ENCODE measurements at regions not wholly inside any gene's neighbourhood (a gene's known extent, or its start where the extent isn't known, plus 50 kb on each side); places are given as distances from the start of the nearest gene placed in this dataset.

- Histone ChIP-seq H3K36me3 (no peaks in the 10 kb centered on the region), H3K4me1 (no peaks in the 10 kb centered on the region), H3K27ac (no peak overlapping the region), H3K9me3 (no peaks in the 10 kb centered on the region), H3K4me3 (no peak overlapping the region), H3K27me3 (no peaks in the 10 kb centered on the region)
- TF ChIP-seq CTCF (IDR thresholded peaks at IDR 0.05): no peak
- TF ChIP-seq POLR2A (IDR thresholded peaks at IDR 0.05): no peak
- DNase-seq: no peak
These were observed 188.8 kb downstream of the DDX3Y start for GRCh38 chrY:13093461-13093860.

GRCh38 chrY:13094411-13094810 is 189.7 kb downstream of the DDX3Y start:
- H3K27ac ChIP-seq: no peak overlapping the region
- DNase-seq: no peak
- no peak overlapping the region for H3K4me3 ChIP-seq
- H3K36me3 ChIP-seq: no peaks in the 10 kb centered on the region
- H3K9me3 ChIP-seq: no peaks in the 10 kb centered on the region
- TF ChIP-seq CTCF (IDR thresholded peaks at IDR 0.05) (no peak), POLR2A (IDR thresholded peaks at IDR 0.05) (no peak)
- no peaks in the 10 kb centered on the region for H3K4me1 ChIP-seq
- no peaks in the 10 kb centered on the region for H3K27me3 ChIP-seq

GRCh38 chrY:13094904-13095600 is 190.4 kb downstream of the DDX3Y start:
- Histone ChIP-seq H3K27ac (no peak overlapping the region), H3K27me3 (no peaks in the 10 kb centered on the region), H3K4me1 (no peaks in the 10 kb centered on the region), H3K9me3 (no peaks in the 10 kb centered on the region), H3K4me3 (no peak overlapping the region), H3K36me3 (no peaks in the 10 kb centered on the region)
- TF ChIP-seq CTCF (IDR thresholded peaks at IDR 0.05): no peak
- no peak for TF ChIP-seq POLR2A (IDR thresholded peaks at IDR 0.05)
- no peak for DNase-seq

GRCh38 chrY:13126881-13127456 is 222.3 kb downstream of the DDX3Y start:
- H3K36me3 ChIP-seq: no peaks in the 10 kb centered on the region
- no peak overlapping the region for H3K27ac ChIP-seq
- no peaks in the 10 kb centered on the region for H3K4me1 ChIP-seq
- no peaks in the 10 kb centered on the region for H3K9me3 ChIP-seq
- no peaks in the 10 kb centered on the region for H3K27me3 ChIP-seq
- TF ChIP-seq POLR2A (IDR thresholded peaks at IDR 0.05) (no peak), CTCF (IDR thresholded peaks at IDR 0.05) (no peak)
- no peak overlapping the region for H3K4me3 ChIP-seq
- no peak for DNase-seq

- no peaks in the 10 kb centered on the region for H3K9me3 ChIP-seq
- DNase-seq: no peak
- no peak overlapping the region for H3K27ac ChIP-seq
- no peaks in the 10 kb centered on the region for H3K36me3 ChIP-seq
- H3K4me3 ChIP-seq: no peak overlapping the region
- no peaks in the 10 kb centered on the region for H3K27me3 ChIP-seq
- TF ChIP-seq CTCF (IDR thresholded peaks at IDR 0.05): no peak
- TF ChIP-seq POLR2A (IDR thresholded peaks at IDR 0.05): no peak
- H3K4me1 ChIP-seq: no peaks in the 10 kb centered on the region
These were observed 222.8 kb downstream of the DDX3Y start for GRCh38 chrY:13127476-13127875.
